NCI-H1930 (cell line): ENCODE measurements at regions not wholly inside any gene's neighbourhood (a gene's known extent, or its start where the extent isn't known, plus 50 kb on each side); places are given as distances from the start of the nearest gene placed in this dataset.
"Not testable (repeated sequence)": the region's sequence is repeated elsewhere in the genome, so short reads cannot be mapped to it uniquely, and the experiment has no call there.

ENCODE experiments used
- DNase-seq, 2 experiments: peaks; one replicate each; lab custom pipeline; 2025; lab: John Stamatoyannopoulos, UW

DNA sequence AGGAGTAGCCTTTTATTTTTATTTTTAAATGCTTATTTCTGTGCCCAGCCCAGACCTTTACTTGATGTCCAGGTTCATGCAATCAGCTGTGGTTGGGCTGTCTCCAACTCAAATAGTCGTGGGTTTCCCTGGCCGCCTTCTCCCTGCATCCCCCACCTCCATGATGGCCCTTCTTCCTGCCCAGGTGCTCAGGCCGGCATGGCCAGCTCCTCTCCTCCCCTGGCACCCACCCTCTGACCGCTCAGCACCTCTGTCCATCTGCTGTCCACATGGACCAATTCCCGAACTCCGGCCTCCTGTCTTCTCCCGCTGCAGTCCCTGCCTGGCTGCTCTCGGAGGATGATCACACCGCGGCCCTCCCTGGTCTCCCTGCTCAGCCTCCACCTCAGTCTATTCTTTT, 81.2 kb upstream of the SULF2 start:
- no peak for DNase-seq

DNA sequence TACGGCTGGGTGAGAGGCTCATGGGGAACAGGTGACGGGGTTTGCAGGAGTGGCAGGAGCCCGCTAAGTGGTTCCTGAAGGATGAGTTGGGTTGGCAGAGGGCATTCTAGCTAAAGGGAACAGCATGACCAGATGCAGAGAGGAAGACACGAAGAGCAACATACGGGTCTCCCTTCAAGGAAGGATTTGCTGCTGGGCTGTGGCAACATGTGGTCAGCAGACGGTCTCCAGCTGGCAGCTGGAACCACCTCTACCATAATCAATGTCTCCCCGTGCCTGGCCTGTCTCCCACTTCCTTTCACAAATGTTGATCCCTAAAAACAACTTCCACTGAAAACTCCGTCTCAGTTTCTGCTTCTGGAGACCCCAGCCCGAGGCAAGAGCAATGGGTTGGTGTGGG, 80.6 kb upstream of the SULF2 start:
- no peak for DNase-seq

GRCh38 chr20:47865451-47865850, 80.2 kb upstream of the SULF2 start:
- DNase-seq, result no peak

- no peak for DNase-seq
These were observed 78.7 kb upstream of the SULF2 start for GRCh38 chr20:47863981-47864380.

DNA sequence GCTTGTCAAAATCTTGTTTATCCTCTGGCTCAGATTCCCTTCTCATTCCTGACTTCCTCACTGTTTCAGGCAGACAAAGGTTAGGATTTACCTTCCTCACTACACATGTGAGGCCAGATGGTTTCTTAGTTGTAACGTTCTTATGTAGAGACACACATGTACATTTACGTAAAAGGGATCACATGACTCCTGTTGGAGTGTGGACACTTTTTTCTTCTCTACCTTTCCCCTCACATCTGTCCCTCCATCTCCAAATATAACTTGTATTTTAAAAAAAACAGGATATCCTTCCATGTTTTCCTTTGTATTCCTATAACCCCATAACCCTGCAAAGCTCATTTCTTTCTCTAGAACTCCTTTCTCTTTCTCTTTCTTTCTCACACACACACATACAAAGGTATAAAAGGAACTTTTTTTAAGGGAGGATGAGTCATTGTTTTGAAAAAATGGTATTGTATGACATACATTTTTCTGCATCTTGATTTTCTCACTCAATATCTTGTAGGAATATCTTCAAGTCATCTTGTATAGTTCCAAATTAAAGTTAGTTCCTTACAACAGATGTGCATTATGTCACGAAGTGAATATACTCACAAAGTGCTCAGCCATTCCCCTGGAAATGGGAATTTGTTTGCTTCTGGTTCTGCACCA, 78.2 kb upstream of the SULF2 start:
- no peak for DNase-seq

GRCh38 chr20:47862574-47863240, 77.4 kb upstream of the SULF2 start:
- no peak for DNase-seq

DNA sequence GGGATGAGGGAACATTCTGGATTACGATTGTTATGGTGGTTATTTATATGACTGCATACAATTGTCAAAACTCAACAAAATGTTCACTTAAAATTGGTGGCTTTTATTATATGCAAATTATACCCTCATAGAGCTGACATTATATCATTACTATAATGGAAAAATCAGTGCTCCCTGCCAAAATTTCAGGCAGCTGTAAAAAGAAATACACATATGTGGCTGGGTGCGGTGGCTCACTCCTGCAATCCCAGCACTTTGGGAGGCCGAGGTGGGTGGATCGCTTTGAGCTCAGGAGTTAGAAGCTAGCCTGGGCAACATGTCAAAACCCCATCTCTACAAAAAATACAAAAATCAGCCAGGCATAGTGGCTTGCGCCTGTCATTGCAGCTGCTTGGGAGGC, 75.8 kb upstream of the SULF2 start:
- DNase-seq, result no peak

DNA sequence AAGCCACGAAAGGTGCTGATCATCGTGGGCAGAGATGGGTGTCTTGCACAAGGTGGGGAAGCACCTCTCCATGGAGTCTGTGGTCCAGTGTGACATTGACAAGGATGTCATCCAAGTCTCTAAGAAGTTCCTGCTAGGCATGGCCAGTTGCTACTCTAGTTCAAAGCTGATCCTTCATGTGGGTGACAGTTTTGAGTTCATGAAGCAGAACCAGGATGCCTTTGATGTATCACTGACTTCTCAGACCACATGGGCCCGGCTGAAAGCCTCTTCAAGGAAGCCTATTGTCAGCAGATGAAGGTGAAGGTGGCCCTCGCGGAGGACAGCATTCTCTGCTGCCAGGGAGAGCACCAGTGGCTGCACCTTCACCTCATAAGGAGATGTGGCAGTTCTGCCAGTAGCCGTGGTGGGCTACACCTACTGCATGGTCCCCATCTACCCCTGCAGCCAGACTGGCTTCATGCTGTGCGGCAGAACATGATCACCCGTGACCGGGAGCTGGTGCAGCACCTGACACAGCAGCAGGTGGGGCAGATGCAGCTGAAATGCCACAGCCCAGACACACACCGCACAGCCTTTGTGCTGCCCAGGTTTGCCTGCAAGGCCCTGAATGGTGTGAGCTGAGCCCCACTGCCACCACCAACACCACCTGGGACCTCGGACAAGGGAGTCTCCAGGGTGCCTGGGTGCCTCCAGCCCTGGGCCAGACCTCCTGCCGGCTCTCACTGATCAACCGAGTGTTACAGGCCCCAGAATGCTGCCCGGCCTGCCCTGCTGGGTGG, 75.0 kb upstream of the SULF2 start:
- no peak for DNase-seq

GRCh38 chr20:47859278-47859677, 74.0 kb upstream of the SULF2 start:
- DNase-seq, result no peak

- no peak for DNase-seq
These were observed 72.5 kb upstream of the SULF2 start for GRCh38 chr20:47857569-47858464.

DNA sequence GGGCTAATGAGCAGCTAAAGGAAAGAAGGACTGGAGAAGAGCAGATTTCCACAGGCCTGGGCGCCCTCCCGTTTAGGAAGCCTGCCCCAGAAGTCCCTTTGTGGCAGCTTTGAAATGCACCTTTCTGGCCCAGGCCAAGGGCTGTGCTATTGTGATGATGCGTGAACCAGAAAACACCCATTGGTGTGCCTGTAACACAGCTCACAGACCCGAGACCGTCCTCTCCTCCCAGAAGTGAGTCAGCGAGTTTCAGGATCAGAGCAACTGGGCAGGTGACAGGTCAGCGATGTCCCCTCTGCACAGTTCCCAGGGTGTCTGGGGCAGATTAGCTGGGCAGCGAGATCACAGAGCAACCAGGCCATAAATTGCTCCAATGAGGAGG, 71.9 kb upstream of the SULF2 start:
- no peak for DNase-seq

- no peak for DNase-seq
These were observed 70.5 kb upstream of the SULF2 start for GRCh38 chr20:47855799-47856198.

GRCh38 chr20:47854687-47855212, 69.5 kb upstream of the SULF2 start:
- DNase-seq, result peak in 1 of 2 experiments; percentile 37

DNA sequence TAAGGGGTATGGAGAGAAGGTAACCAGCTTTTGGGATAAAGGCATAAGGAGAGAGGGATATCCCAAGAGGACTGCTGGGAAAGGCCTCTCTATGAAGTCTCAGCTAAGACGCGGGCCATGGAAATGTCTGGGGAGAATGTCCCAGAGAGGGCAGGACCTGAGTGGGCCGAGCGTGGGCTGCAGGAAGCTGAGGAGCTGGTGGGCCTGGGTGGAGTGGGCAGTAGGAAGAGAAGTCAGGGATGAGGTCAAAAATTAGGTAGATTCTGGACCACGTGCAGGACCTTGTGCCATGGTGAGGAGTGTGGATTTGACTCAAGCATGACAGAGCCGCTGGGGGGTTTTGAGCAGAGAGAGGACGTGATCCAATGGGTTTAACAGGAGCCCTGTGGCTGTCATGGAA, 66.5 kb upstream of the SULF2 start:
- no peak for DNase-seq

- no peak for DNase-seq
These were observed 64.9 kb upstream of the SULF2 start for GRCh38 chr20:47850146-47850545.

GRCh38 chr20:47849596-47849995, 64.3 kb upstream of the SULF2 start:
- no peak for DNase-seq

GRCh38 chr20:47849006-47849405, 63.7 kb upstream of the SULF2 start:
- no peak for DNase-seq

DNA sequence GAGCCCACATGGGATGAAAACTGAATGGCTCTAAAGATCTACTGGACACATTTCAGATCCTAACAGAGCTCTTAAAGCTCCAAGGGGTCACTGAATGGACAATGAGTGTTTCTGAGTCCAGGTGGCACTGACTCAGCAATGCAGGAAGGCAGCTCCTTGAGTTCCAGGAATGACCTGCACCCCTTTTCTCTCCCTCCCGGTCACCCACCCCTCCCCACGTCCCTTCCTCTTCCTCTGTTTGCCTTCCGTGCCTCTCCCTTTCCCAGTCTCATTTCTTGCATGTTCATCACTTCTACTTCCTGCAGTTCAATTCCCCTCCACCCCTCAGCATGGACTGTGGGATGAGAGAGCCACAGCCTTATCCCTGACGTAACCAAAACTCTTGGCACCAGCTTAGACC, 63.3 kb upstream of the SULF2 start:
- DNase-seq, result not testable (repeated sequence)

- no peak for DNase-seq
These were observed 62.7 kb upstream of the SULF2 start for GRCh38 chr20:47847884-47848485.

GRCh38 chr20:47847220-47847619, 61.9 kb upstream of the SULF2 start:
- DNase-seq, result not testable (repeated sequence)

DNA sequence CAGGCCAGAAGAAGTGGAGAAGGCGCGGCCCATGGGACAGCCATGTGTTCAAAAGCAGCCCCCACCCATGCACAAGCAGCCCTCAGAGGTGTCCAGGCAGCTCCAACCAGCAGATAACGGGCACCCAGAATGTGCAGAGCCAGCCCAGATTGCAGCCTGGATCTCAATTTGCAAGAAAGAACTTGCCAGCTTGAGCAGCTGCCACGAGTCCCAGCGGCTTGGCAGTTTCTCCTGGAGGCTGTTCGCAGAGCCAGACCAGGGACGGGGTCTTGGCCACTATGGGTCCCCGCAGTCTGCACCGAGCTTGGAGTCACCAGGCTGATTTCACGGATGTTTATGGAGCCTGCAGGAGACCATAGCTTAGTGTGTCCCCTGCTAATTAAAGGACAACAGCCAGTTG, 61.4 kb upstream of the SULF2 start:
- not testable (repeated sequence) for DNase-seq
